Duodenal mucosa (tissue), 2 donors: ENCODE measurements at regions not wholly inside any gene's neighbourhood (a gene's known extent, or its start where the extent isn't known, plus 50 kb on each side); places are given as distances from the start of the nearest gene placed in this dataset.

ENCODE experiments used
- H3K27ac ChIP-seq: one replicate; pipeline ENCODE4 v1.7.0; 2013; ENCODE audit warnings: low read depth, low read length
- H3K27me3 ChIP-seq, 2 donors: one replicate each; pipeline ENCODE4 v1.7.0; 2013; ENCODE audit warnings: low read length in 2 of 2, control low read depth in 1 of 2; ENCODE audit not compliant: insufficient read depth in 2 of 2, control insufficient read depth in 1 of 2
- H3K36me3 ChIP-seq, 2 donors: one replicate each; pipeline ENCODE4 v1.7.0; 2013; ENCODE audit warnings: low read length in 2 of 2, control low read depth in 1 of 2; ENCODE audit not compliant: insufficient read depth in 2 of 2, control insufficient read depth in 1 of 2
- H3K4me1 ChIP-seq, 2 donors: one replicate each; pipeline ENCODE4 v1.7.0; 2013; ENCODE audit warnings: low read length in 2 of 2, control low read depth in 1 of 2; ENCODE audit not compliant: insufficient read depth in 2 of 2, control insufficient read depth in 1 of 2
- H3K4me3 ChIP-seq, 2 donors: one replicate each; pipeline ENCODE4 v1.7.0; 2013; ENCODE audit warnings: low read length in 2 of 2, low read depth in 1 of 2
- H3K9ac ChIP-seq, 2 donors: one replicate each; pipeline ENCODE4 v1.7.0; 2013; ENCODE audit warnings: low read length in 2 of 2, low read depth in 1 of 2
- H3K9me3 ChIP-seq, 2 donors: one replicate each; pipeline ENCODE4 v1.7.0; 2013; ENCODE audit warnings: low read length in 2 of 2, control low read depth in 1 of 2; ENCODE audit not compliant: control insufficient read depth in 1 of 2

DNA sequence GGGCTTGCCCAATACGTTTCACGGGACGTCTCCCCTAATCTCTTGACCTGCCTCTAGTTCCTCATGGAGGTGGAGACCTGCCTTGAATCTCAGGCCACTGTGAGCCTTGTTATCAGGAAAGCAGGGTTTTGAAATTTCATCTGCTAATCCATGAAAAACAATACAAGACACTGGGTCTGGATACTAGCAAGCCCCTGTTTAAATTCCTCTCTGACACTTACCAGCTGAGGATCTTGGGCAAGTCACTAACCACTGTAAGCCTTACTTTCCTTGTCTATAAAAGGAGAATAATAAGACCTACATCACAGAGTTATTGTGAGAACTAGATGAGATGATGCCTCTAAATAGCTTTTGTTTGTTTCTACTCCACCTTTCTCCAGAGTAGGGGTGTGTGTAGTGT, 303.6 kb downstream of the FGFR2 start:
- no peaks in the 10 kb centered on the region for H3K9me3 ChIP-seq
- peaks cover 0 to 5% of the 10 kb centered on the region in 2 donors for H3K27me3 ChIP-seq
- H3K36me3 ChIP-seq, result no peaks in the 10 kb centered on the region
- H3K27ac ChIP-seq, result no peak overlapping the region
- H3K4me1 ChIP-seq, result peaks cover 9 to 24% of the 10 kb centered on the region in 2 donors
- no peak overlapping the region for H3K4me3 ChIP-seq
- no peak overlapping the region for H3K9ac ChIP-seq

DNA sequence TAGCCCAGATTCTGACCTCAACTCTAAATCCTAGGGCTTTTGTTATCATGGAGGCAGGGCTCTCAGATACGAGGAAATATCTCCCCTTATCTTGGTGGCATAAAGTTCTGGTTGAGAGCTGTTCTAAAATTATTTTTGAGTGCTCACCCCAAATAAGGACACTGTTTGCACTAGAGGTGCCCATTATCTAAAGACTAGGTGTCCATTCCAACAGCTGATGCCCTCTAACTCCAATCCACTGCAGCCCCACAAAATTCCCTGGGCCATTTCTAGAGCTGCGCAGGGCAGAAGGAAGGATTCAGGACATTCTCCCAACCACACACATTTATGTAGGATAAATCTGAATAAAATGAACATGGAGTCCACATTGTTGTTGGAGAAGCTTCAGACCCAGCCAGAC, 301.9 kb downstream of the FGFR2 start:
- H3K9me3 ChIP-seq, result no peaks in the 10 kb centered on the region
- no peak overlapping the region for H3K4me3 ChIP-seq
- no peak overlapping the region for H3K9ac ChIP-seq
- no peak overlapping the region for H3K27ac ChIP-seq
- H3K4me1 ChIP-seq, result peaks cover 9 to 24% of the 10 kb centered on the region in 2 donors
- peaks cover 0 to 5% of the 10 kb centered on the region in 2 donors for H3K27me3 ChIP-seq
- no peaks in the 10 kb centered on the region for H3K36me3 ChIP-seq

DNA sequence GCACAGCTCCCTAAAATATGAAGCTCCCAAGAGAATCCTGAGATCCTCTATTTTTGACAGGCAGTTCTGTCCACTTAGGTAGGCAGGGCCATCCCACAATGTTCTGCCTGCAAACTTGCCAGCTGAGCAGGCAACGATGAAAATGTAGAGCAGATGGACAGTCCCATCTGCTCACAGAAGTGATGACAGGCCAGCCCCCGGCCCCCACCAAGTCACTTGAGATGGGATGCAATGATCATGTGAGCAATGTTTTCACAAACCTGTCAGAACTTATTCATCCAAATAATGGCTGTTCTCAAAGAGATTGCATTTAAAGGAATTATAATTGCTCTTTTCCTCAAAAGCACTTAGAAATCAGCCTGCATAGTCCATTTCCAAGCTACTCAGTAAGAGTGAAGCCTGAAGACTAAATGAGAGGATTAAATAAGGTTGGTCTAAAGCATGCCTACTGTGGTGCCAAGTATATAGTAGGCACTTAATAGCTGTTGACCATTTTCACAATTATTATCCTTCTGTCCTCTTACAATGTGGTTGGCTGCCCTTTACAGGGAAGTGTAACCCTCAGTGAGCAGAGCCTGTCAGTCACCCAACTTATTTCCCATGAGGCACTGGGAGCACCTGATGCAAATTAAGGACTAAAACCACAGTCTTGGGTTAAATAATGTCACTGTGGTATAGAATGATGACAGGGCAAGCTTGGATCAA, 301.2 kb downstream of the FGFR2 start:
- H3K4me1 ChIP-seq, result peaks cover 9 to 24% of the 10 kb centered on the region in 2 donors
- peaks cover 0 to 5% of the 10 kb centered on the region in 2 donors for H3K27me3 ChIP-seq
- H3K27ac ChIP-seq, result no peak overlapping the region
- H3K36me3 ChIP-seq, result no peaks in the 10 kb centered on the region
- no peak overlapping the region for H3K4me3 ChIP-seq
- no peaks in the 10 kb centered on the region for H3K9me3 ChIP-seq
- H3K9ac ChIP-seq, result no peak overlapping the region

DNA sequence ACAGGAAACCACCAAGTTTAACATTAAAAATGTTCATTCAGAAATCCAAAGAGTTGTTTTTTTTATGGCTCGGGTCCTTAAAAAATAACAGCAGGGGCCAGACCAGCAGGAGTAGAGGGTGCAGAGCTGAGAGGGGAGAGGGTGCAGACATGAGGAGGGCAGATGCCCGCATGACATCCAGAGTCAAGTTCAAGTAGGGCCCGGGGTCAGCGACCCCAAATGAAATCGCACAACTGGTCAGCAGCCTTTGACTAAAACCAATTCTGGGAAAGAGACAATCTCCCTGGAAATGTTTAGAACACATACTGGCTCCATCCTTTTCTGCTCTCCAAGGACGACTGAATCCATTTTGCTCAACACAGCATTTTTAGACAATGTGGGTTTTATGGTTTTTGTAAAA, 297.5 kb downstream of the FGFR2 start:
- Histone ChIP-seq H3K4me1 (peaks cover 11 to 13% of the 10 kb centered on the region in 2 donors), H3K9ac (no peak overlapping the region), H3K4me3 (no peak overlapping the region), H3K27ac (no peak overlapping the region), H3K27me3 (no peaks in the 10 kb centered on the region), H3K9me3 (no peaks in the 10 kb centered on the region), H3K36me3 (no peaks in the 10 kb centered on the region)

DNA sequence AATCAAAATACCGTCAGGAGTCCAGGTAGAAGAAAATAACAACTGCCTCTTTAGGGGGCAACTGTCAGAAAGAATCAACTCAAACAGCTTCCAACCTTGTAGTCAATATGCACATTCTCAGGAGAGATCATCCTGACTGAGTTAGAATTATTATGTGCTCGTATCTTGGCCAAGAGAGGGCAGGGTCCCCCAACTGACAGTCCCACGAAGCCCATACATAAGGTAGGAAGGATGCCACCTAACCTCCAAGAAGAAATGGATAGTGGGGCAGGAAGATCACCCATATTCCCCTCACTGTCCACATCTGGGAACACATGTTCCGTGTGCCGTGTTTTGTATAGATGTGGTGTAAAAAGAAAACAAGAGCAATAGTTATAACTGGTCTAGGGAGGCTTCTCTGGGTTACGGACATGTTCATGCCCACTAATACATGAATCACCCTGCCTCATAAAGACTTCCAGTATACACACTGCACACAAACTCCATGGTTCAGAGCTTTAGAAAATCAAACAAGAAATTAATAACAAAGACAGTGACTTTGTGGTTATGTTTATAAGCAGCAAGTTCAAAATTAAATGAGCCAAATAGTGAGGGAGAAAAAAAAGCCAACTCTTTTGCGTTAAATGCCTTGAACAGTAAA, 295.6 kb downstream of the FGFR2 start:
- no peak overlapping the region for H3K9ac ChIP-seq
- H3K27ac ChIP-seq, result no peak overlapping the region
- no peaks in the 10 kb centered on the region for H3K36me3 ChIP-seq
- peaks cover 0 to 4% of the 10 kb centered on the region in 2 donors for H3K4me1 ChIP-seq
- no peaks in the 10 kb centered on the region for H3K27me3 ChIP-seq
- no peak overlapping the region for H3K4me3 ChIP-seq
- no peaks in the 10 kb centered on the region for H3K9me3 ChIP-seq

DNA sequence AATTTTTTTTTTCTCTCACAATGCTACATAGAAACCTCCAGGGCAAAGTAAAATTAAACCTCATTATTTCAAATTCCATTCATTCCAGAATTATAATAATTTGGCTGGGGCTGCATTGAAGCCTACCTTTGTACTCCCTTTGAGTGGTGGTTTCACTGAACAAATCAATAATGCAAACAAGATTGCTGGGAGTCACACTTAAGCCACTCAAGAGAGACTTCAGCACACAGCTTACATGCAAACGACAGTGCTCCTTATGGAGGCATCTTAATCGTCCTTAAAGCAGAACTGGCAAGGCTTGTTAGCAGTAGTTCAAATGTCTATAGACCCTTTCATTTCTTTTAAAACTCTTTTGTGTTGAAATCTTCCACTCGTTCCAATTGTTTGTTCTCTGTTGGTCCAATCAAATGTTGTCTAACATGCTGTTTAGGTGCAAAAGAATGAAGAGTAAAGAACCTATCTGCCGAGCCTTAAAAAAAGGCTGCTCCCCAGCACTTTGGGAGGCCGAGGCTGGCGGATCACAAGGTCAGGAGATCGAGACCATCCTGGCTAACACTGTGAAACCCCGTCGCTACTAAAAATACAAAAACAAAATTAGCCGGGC, 294.9 kb downstream of the FGFR2 start:
- no peaks in the 10 kb centered on the region for H3K36me3 ChIP-seq
- H3K27ac ChIP-seq, result no peak overlapping the region
- no peaks in the 10 kb centered on the region for H3K27me3 ChIP-seq
- H3K4me3 ChIP-seq, result no peak overlapping the region
- no peak overlapping the region for H3K9ac ChIP-seq
- H3K9me3 ChIP-seq, result no peaks in the 10 kb centered on the region
- H3K4me1 ChIP-seq, result peaks cover 0 to 4% of the 10 kb centered on the region in 2 donors

DNA sequence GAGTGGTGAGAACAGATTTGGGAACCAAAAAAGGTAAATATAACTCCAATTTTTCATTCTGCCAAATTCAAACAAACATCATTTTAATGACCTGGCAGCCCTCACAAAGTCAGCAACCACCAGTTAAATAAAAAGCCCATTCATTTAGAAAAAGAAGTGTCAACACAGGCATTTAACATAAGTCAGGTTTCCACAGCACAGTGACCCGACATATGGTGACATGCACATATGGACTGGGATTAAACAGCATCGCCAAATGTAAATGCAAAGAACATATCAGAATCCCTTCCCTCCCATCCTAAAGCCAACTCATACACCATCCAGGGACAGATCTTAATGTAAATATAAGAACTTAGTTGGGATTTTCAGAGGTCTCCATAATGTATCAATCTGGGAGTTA, 293.2 kb downstream of the FGFR2 start:
- no peak overlapping the region for H3K27ac ChIP-seq
- H3K4me1 ChIP-seq, result peaks cover 0 to 4% of the 10 kb centered on the region in 2 donors

DNA sequence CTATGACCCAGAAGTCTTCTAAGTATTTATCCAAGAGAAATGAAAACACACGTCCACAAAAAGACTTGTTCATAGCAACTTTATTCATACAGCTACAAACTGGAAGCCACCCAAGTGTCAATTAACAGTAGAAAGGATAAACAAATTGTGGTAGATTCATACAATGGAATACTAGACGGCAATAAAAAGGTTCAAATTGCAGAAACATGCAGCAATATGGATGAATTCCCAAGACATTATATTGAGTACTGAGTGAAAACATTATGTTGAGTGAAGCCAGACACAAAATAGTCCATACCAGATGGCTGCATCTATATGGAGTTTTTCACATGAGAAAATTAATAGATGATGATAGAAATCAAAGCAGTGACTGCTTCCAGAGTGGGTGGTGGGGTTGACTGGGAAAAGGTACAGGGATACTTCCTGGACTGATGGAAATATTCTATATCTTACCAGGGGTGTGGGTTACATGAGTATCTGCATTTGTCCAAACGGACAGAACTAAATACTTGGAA, 292.0 kb downstream of the FGFR2 start:
- Histone ChIP-seq H3K27ac (no peak overlapping the region), H3K36me3 (no peaks in the 10 kb centered on the region), H3K9me3 (no peaks in the 10 kb centered on the region), H3K4me1 (peaks cover 0 to 4% of the 10 kb centered on the region in 2 donors), H3K9ac (no peak overlapping the region), H3K27me3 (no peaks in the 10 kb centered on the region), H3K4me3 (no peak overlapping the region)

More for the DNA sequence above, 293.2 kb downstream of the FGFR2 start:
- no peaks in the 10 kb centered on the region for H3K27me3 ChIP-seq
- H3K36me3 ChIP-seq, result no peaks in the 10 kb centered on the region
- no peak overlapping the region for H3K9ac ChIP-seq
- no peak overlapping the region for H3K4me3 ChIP-seq
- H3K9me3 ChIP-seq, result no peaks in the 10 kb centered on the region

DNA sequence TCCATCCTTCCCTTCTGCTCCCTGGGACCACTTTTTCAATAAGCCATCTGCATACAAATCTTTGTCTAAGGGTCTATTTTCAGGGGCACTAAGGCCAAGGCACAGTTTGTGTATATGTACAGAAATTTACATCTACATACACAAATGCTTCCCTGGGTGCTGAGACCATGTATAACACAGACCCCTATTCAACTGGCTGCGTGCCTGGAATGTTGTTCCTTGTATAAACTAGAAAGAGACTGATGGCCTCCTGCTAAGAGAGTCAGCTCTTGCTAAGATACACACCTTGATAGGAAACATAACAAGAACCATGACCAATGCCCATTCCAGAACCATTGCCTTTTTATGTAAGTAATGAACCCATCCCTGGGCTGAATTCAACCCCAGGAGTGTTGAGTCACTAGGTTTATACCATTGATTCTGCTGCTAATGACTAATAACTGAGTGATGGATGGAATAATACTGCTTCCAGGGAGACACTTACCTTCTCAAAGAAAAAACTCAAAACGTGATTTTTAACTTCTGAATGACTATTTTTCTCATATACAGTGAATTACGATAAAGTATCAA, 290.7 kb downstream of the FGFR2 start:
- Histone ChIP-seq H3K9me3 (no peaks in the 10 kb centered on the region), H3K9ac (no peak overlapping the region), H3K27me3 (no peaks in the 10 kb centered on the region), H3K36me3 (no peaks in the 10 kb centered on the region), H3K4me1 (peaks cover 0 to 4% of the 10 kb centered on the region in 2 donors), H3K27ac (no peak overlapping the region), H3K4me3 (no peak overlapping the region)

DNA sequence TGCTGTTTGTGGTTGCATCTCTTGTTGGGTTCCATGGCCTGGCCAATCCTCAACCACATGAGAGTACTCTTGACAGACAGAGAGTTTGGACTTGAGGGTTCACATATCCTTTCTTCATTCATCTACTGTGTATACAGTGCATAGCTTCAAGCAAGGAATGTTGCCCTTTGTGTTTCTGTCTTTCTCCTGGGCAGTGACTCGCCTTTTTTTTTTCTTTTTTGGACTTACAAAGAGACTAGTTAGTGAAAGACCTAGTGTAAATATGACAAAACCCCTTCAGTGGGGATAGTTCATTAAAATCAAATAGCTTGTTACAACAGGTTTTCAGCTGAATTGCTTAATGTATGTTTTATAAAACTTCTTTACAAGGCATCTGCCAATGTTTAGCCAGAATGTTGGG, 290.2 kb downstream of the FGFR2 start:
- Histone ChIP-seq H3K36me3 (no peaks in the 10 kb centered on the region), H3K27ac (no peak overlapping the region)

More for the DNA sequence above, 290.2 kb downstream of the FGFR2 start:
- Histone ChIP-seq H3K4me1 (peaks cover 0 to 4% of the 10 kb centered on the region in 2 donors), H3K9me3 (no peaks in the 10 kb centered on the region), H3K9ac (no peak overlapping the region), H3K4me3 (no peak overlapping the region), H3K27me3 (no peaks in the 10 kb centered on the region)
